ENCODE measurements at regions not wholly inside any gene's neighbourhood (a gene's known extent, or its start where the extent isn't known, plus 50 kb on each side); places are given as distances from the start of the nearest gene placed in this dataset.

DNA sequence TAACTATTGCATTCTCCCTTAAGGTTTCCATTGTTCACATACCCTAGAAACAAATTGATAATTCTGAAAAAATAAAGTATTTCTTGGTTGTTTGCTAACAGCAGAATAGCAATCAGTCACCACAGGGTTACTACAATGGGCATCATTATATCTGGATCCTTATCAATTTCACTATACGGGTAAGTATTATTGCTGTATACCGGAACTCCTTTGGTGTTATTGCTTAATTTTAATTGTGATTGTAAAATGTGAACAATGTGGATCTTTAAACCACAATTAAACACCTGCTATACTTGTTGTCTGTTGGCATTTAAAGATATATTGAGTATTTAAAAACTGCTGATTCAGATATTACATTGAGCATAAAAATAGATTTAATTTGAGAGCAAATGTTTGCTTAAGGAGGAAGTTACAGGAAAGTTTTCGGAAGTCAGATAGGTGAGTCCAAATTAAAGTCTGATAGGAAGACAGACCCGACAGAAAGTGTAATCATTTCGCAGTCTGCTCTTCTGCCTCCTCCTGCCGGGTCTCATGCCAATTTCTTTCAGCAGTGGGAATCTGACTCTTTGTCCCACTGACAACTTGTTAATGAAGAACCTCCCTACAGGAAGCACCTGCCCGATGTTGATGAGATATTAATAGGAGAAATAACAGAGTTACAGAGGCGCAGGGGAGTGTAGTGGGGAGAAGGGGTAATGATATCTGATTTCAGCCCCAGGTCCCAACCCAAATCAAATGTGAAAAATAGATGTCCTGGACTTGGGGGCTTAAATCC, 169.7 kb upstream of the TBC1D5 start:
- DNase-seq (ENCODE audit: low read depth, low spot score) = no peak
- peaks cover 27% of the 10 kb centered on the region for H3K4me1 Mint-ChIP-seq
- H3K4me3 Mint-ChIP-seq = no peak overlapping the region
- no peaks in the 10 kb centered on the region for H3K27me3 Mint-ChIP-seq (ENCODE audit: low read depth)
- peaks cover 3% of the 10 kb centered on the region for H3K9me3 Mint-ChIP-seq
- H3K36me3 Mint-ChIP-seq (ENCODE audit: low read depth) = peaks cover 3% of the 10 kb centered on the region
- TF ChIP-seq, protein P1, sequence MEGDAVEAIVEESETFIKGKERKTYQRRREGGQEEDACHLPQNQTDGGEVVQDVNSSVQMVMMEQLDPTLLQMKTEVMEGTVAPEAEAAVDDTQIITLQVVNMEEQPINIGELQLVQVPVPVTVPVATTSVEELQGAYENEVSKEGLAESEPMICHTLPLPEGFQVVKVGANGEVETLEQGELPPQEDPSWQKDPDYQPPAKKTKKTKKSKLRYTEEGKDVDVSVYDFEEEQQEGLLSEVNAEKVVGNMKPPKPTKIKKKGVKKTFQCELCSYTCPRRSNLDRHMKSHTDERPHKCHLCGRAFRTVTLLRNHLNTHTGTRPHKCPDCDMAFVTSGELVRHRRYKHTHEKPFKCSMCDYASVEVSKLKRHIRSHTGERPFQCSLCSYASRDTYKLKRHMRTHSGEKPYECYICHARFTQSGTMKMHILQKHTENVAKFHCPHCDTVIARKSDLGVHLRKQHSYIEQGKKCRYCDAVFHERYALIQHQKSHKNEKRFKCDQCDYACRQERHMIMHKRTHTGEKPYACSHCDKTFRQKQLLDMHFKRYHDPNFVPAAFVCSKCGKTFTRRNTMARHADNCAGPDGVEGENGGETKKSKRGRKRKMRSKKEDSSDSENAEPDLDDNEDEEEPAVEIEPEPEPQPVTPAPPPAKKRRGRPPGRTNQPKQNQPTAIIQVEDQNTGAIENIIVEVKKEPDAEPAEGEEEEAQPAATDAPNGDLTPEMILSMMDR (conservative IDR thresholded peaks at IDR 0.05) = no peak
- no peak overlapping the region for H3K27ac Mint-ChIP-seq (ENCODE audit: unreplicated experiment)

DNA sequence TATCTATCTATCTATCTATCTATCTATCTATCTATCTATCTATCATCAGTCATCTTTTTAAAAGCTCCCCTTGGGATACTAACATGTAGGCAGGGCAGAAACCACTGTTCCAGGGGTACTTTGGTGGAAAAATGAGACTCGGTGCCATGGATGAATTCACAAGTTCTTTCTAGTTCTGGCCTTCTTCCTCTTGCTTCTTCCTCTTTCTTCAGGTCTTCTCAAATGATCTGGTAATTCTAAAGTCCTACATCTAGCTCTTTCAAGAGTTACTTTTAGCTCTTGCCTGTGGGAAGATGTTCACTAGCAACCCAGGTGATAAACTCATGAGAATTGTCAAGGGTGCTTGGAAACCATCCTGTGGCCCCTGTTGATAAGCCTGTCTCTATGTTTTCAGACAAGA, 168.5 kb upstream of the TBC1D5 start:
- TF ChIP-seq, protein P1 (conservative IDR thresholded peaks at IDR 0.05) = no peak
- H3K36me3 Mint-ChIP-seq (ENCODE audit: low read depth) = peaks cover 10% of the 10 kb centered on the region
- H3K27ac Mint-ChIP-seq (ENCODE audit: unreplicated experiment) = no peak overlapping the region
- no peak overlapping the region for H3K4me3 Mint-ChIP-seq
- H3K27me3 Mint-ChIP-seq (ENCODE audit: low read depth) = no peaks in the 10 kb centered on the region
- H3K4me1 Mint-ChIP-seq = peaks cover 21% of the 10 kb centered on the region
- no peak for DNase-seq (ENCODE audit: low read depth, low spot score)
- peaks cover 3% of the 10 kb centered on the region for H3K9me3 Mint-ChIP-seq

DNA sequence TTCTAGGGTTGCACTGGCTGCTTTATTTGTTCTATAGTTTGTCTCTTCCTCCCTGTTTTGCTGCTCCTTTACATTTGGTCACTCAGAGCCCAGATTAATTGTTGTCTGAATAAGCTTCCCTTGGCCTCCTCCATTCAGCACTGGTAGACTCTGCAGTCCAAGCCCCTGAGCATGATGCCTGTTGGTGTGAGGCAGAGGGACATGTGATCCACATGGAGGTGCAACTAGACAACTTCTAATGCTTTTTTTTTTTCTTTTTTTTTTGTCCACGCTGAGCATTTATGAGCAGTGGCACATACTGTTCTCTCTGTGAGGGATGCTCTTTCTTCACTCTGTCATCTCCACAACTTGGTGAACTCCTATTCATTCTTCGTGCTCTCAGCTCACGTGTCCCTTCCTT, 167.3 kb upstream of the TBC1D5 start:
- Mint-ChIP-seq H3K27me3 (ENCODE audit: low read depth) (no peaks in the 10 kb centered on the region), H3K9me3 (peaks cover 3% of the 10 kb centered on the region), H3K4me1 (peaks cover 29% of the 10 kb centered on the region), H3K27ac (ENCODE audit: unreplicated experiment) (no peak overlapping the region), H3K4me3 (no peak overlapping the region), H3K36me3 (ENCODE audit: low read depth) (peaks cover 16% of the 10 kb centered on the region)
- no peak for DNase-seq (ENCODE audit: low read depth, low spot score)
- TF ChIP-seq, protein P1 (conservative IDR thresholded peaks at IDR 0.05) = no peak

DNA sequence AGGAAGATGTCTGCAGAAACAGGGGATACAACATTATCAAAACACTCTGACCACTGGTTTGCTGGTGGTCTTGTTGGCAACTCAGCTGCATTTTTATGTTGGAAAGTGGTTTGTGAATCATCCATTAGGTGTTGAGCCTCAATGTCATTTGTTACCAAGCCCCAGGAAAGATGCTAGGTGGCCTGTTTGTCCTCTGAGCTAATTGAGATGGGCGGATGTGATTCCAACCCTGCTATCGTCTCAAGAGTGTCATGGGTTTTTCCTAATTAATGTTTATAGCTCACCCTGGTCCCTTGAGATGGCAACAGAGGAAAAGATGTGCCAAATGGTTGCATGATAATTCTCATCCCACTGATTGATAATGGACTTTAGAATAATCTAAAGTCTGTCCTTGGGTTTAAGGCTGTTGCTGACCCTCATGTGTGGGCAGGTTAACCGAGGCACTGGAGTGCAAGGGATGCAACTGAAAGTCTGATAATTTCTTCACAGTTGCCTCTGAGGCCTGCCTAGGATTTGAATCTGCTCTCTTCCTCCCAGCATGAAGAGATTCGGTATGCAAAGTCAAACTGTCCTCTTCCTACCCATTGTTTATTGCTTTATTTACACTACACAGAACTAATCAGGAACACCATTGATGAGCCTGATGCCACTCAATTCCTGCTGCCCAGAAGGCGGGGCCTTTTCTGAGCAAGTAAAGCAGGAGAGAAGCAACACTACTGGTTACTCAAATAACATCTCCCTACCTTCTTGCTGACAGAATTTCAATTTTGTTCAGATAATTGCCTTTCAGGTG, 166.2 kb upstream of the TBC1D5 start:
- DNase-seq (ENCODE audit: low read depth, low spot score) = no peak
- Mint-ChIP-seq H3K9me3 (peaks cover 3% of the 10 kb centered on the region), H3K27me3 (ENCODE audit: low read depth) (no peaks in the 10 kb centered on the region)

DNA sequence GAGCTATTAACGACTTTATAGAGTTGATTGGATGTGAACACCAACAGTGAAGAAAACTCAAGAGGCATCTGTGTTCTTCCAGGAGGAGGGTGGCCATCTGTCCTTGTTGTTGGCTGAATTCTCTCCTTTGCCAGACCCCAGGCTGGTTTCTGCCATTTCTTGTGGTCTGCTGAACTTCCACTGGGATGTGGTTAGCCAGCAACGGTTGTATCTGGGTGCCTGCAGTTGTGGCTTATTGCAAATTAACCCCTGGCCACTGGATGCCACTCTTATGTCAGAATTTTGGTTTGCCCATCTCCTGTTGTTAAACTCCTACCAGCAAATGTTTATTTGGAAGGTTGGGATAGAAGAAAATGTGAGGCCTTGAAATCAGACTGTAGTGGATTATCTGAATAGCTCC, 163.6 kb upstream of the TBC1D5 start:
- Mint-ChIP-seq H3K36me3 (ENCODE audit: low read depth) (peaks cover 22% of the 10 kb centered on the region), H3K27ac (ENCODE audit: unreplicated experiment) (no peak overlapping the region)
- TF ChIP-seq, protein P1 (conservative IDR thresholded peaks at IDR 0.05) = no peak

More for the DNA sequence above, 166.2 kb upstream of the TBC1D5 start:
- H3K36me3 Mint-ChIP-seq (ENCODE audit: low read depth) = peaks cover 18% of the 10 kb centered on the region
- TF ChIP-seq, protein P1 (conservative IDR thresholded peaks at IDR 0.05) = no peak
- H3K4me3 Mint-ChIP-seq = no peak overlapping the region
- peaks cover 34% of the 10 kb centered on the region for H3K4me1 Mint-ChIP-seq
- no peak overlapping the region for H3K27ac Mint-ChIP-seq (ENCODE audit: unreplicated experiment)

More for the DNA sequence above, 163.6 kb upstream of the TBC1D5 start:
- Mint-ChIP-seq H3K4me3 (no peak overlapping the region), H3K27me3 (ENCODE audit: low read depth) (no peaks in the 10 kb centered on the region), H3K9me3 (peaks cover 6% of the 10 kb centered on the region), H3K4me1 (peaks cover 50% of the 10 kb centered on the region)
- no peak for DNase-seq (ENCODE audit: low read depth, low spot score)
